MCF 10A (cell line): ENCODE measurements at regions not wholly inside any gene's neighbourhood (a gene's known extent, or its start where the extent isn't known, plus 50 kb on each side); places are given as distances from the start of the nearest gene placed in this dataset.

Experiments used
- BruUV-seq: library from RNA; stranded (reverse); fragments of 400-500 nt; replicated peaks from 2 replicates; lab custom pipeline; 2021; lab: Mats Ljungman, UMichigan
- CTCF ChIA-PET: fragments of 300-600 bp; sonication (Branson Sonifier 250); formaldehyde crosslinking; extraction: SDS; loops from one replicate; lab custom pipeline; 2021; ENCODE audit warnings: antibody characterized with exemption, inconsistent platforms; lab: Yijun Ruan, JAX
- POLR2A ChIA-PET: fragments of 300-600, 350-650 bp; sonication (Branson Sonifier 250); formaldehyde crosslinking; extraction: SDS; loops from one replicate; lab custom pipeline; 2020; ENCODE audit warnings: antibody characterized with exemption, inconsistent platforms; lab: Yijun Ruan, JAX
- DNase-seq: peaks from one replicate; pipeline ENCODE4 v3.0.0-alpha.2; 2018; ENCODE audit not compliant: unreplicated experiment
- H3K27ac Mint-ChIP-seq: one replicate; pipeline ENCODE4 v1.8.0; 2022; ENCODE audit warnings: mild to moderate bottlenecking, low read depth, mixed read lengths; ENCODE audit not compliant: unreplicated experiment
- H3K27me3 Mint-ChIP-seq: one replicate; pipeline ENCODE4 v1.8.0; 2022; ENCODE audit warnings: mixed read lengths; ENCODE audit not compliant: insufficient read depth, unreplicated experiment
- H3K36me3 Mint-ChIP-seq: one replicate; pipeline ENCODE4 v1.8.0; 2022; ENCODE audit warnings: mild to moderate bottlenecking, moderate library complexity, mixed read lengths; ENCODE audit not compliant: insufficient read depth, unreplicated experiment
- H3K4me1 Mint-ChIP-seq: one replicate; pipeline ENCODE4 v1.8.0; 2022; ENCODE audit warnings: mixed read lengths; ENCODE audit not compliant: insufficient read depth, unreplicated experiment
- H3K4me3 Mint-ChIP-seq: one replicate; pipeline ENCODE4 v1.8.0; 2022; ENCODE audit warnings: mild to moderate bottlenecking, moderate library complexity, mixed read lengths; ENCODE audit not compliant: unreplicated experiment
- H3K9me3 Mint-ChIP-seq: one replicate; pipeline ENCODE4 v1.8.0; 2022; ENCODE audit warnings: mixed read lengths; ENCODE audit not compliant: unreplicated experiment
- intact Hi-C: fragments of 100-400 bp; cut with micrococcal nuclease; formaldehyde crosslinking; loops from 2 replicates; pipeline ENCODE4 v1.14.1; 2022
- TF ChIP-seq, protein P1 (sequence below): fragments of 200-600 bp; IDR thresholded peaks from one replicate; pipeline ENCODE4 v1.8.0; 2022; ENCODE audit warnings: antibody characterized with exemption, mild to moderate bottlenecking; ENCODE audit not compliant: unreplicated experiment

DNA sequence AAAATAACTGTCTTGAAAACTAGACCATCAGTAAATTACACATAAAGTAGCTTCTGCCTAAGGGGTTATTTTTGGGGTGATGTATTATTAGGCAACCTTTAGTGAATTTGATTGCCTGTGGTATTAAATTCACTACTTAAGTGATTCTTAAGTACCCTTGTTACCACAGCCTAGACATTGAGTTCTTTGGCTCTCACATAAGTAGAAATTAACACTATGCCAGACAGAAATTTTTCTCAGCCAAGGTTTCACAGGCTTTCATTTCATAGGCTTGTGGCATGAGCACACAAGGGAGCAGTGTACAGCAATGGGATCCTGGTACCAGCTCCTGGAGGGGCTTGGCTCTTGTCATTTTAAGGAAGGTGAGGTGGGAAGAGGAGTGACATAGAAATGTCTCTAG is 218.5 kb downstream of the AASDHPPT start:
- TF ChIP-seq, protein P1, sequence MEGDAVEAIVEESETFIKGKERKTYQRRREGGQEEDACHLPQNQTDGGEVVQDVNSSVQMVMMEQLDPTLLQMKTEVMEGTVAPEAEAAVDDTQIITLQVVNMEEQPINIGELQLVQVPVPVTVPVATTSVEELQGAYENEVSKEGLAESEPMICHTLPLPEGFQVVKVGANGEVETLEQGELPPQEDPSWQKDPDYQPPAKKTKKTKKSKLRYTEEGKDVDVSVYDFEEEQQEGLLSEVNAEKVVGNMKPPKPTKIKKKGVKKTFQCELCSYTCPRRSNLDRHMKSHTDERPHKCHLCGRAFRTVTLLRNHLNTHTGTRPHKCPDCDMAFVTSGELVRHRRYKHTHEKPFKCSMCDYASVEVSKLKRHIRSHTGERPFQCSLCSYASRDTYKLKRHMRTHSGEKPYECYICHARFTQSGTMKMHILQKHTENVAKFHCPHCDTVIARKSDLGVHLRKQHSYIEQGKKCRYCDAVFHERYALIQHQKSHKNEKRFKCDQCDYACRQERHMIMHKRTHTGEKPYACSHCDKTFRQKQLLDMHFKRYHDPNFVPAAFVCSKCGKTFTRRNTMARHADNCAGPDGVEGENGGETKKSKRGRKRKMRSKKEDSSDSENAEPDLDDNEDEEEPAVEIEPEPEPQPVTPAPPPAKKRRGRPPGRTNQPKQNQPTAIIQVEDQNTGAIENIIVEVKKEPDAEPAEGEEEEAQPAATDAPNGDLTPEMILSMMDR, result no peak
- H3K4me1 Mint-ChIP-seq, result no peaks in the 10 kb centered on the region
- no peak overlapping the region for H3K4me3 Mint-ChIP-seq
- no peaks in the 10 kb centered on the region for H3K36me3 Mint-ChIP-seq
- POLR2A ChIA-PET, result no interaction called here
- DNase-seq, result no peak
- no peaks in the 10 kb centered on the region for H3K27me3 Mint-ChIP-seq
- H3K27ac Mint-ChIP-seq, result no peak overlapping the region
- CTCF ChIA-PET, result interaction anchor here (1.3 kb wide), 1 partner anchor 18 kb away, joined by 5 read pairs; no protein-coding TSS in a partner anchor
- intact Hi-C loops, result no loop called here
- peaks cover 7% of the 10 kb centered on the region for H3K9me3 Mint-ChIP-seq
- no TSS peak for BruUV-seq

DNA sequence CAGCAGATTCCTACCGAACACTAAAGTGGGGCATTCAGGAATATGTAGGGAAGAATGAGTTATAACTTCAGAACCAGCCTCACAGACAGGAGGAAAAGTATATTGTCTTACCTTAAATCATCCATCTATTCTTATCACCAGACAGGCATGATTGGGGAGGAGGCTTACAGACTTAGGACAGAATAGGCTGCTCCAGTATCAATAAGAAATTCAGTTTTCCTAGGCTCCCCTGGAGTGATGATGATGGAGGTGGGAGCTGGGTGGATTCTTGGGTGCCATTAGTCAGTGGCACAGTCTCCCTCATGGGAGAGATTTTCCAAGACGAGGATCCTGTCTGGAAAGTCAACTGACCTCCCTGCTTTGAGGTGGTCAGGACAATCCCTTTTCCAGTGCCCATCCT is 225.0 kb downstream of the AASDHPPT start:
- Mint-ChIP-seq H3K27ac (no peak overlapping the region), H3K4me3 (no peak overlapping the region), H3K9me3 (peaks cover 7% of the 10 kb centered on the region), H3K27me3 (no peaks in the 10 kb centered on the region), H3K36me3 (no peaks in the 10 kb centered on the region), H3K4me1 (no peaks in the 10 kb centered on the region)
- DNase-seq, result no peak
- POLR2A ChIA-PET, result interaction anchor here (0.5 kb wide), 1 partner anchor 69 kb away, joined by 3 read pairs; no protein-coding TSS in a partner anchor
- intact Hi-C loops, result no loop called here
- TF ChIP-seq, protein P1, result no peak
- BruUV-seq, result no TSS peak
- CTCF ChIA-PET, result interaction anchor here (0.5 to 1.8 kb wide), 5 partner anchors 12 to 1243 kb away, joined by 3 to 7 read pairs (median 3); no protein-coding TSS in a partner anchor

DNA sequence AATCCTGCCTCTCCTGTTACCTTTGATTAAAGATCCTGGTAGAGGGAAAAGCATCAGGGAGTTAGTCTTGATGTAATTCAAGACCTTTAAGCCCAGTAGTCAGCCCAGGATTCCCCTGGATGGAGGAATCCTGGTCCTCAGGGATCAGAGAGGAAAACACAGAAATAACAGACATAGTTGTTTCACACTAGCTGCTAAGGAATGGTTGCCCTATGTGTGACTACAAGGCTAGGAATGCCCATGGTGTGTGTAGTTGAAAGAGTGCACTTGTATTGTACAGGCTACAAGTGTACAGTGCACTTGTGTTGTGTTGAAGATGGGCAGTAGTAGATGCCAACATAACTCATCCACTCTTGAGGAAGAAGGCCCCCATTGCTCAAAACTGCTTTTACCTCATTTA is 226.8 kb downstream of the AASDHPPT start:
- intact Hi-C loops, result no loop called here
- no peaks in the 10 kb centered on the region for H3K36me3 Mint-ChIP-seq
- CTCF ChIA-PET, result interaction anchor here (0.6 to 1.3 kb wide), 2 partner anchors 177 to 179 kb away, joined by 3 to 5 read pairs; no protein-coding TSS in a partner anchor

DNA sequence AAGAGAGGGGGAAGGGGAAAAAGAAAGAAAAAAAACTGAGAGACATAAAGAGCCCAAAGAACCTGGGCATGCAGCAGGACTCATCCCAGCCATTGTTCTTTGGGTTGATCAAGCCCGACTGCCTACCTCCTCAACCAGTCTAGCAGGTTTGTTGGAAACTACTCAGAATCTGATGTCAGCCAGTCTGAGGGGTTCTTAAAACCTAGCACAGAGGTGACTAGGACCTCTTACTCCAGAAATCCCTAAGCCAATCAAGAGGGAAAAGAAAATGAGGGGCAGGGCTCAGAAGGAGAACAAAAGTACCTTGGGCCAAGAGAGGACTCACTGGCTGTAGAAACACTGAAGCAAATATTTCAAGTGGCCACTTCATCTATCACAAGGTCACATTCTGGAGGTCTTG is 228.0 kb downstream of the AASDHPPT start:
- no peaks in the 10 kb centered on the region for H3K4me1 Mint-ChIP-seq
- ChIA-PET POLR2A (no interaction called here), CTCF (interaction anchor here (2.9 kb wide), 1 partner anchor 14 kb away, joined by 21 read pairs; no protein-coding TSS in a partner anchor)
- H3K27me3 Mint-ChIP-seq, result no peaks in the 10 kb centered on the region
- H3K27ac Mint-ChIP-seq, result no peak overlapping the region
- no peaks in the 10 kb centered on the region for H3K36me3 Mint-ChIP-seq
- BruUV-seq, result no TSS peak
- TF ChIP-seq, protein P1, result no peak
- no peak overlapping the region for H3K4me3 Mint-ChIP-seq
- no peak for DNase-seq
- no peaks in the 10 kb centered on the region for H3K9me3 Mint-ChIP-seq
- intact Hi-C loops, result no loop called here

More for the DNA sequence above, 226.8 kb downstream of the AASDHPPT start:
- Mint-ChIP-seq H3K27ac (no peak overlapping the region), H3K9me3 (no peaks in the 10 kb centered on the region), H3K27me3 (no peaks in the 10 kb centered on the region), H3K4me1 (no peaks in the 10 kb centered on the region), H3K4me3 (no peak overlapping the region)
- BruUV-seq, result no TSS peak
- DNase-seq, result no peak
- POLR2A ChIA-PET, result no interaction called here
- TF ChIP-seq, protein P1, result no peak
